ENCODE measurements at regions not wholly inside any gene's neighbourhood (a gene's known extent, or its start where the extent isn't known, plus 50 kb on each side); places are given as distances from the start of the nearest gene placed in this dataset.

GRCh38 chr1:29981586-29982239, 741.7 kb downstream of the MATN1 start:
- in situ Hi-C loops (cut with HindIII; ENCODE audit: extremely low pct_ligation_motif_present, low pct_unique_long_range_greater_than_20kb) (no loop called here), intact Hi-C loops (cut with micrococcal nuclease; ENCODE audit: unreplicated experiment) (no loop called here)
- TF ChIP-seq MYNN (CRISPR knock-in tag; IDR thresholded peaks at IDR 0.05; ENCODE audit: low read depth) = no peak
- no peak for TF ChIP-seq FOSL2 (CRISPR knock-in tag; IDR thresholded peaks at IDR 0.05)
- no peak for TF ChIP-seq ZNF83 (CRISPR knock-in tag; IDR thresholded peaks at IDR 0.05; ENCODE audit: borderline replicate concordance)
- no peak for TF ChIP-seq NFIB (CRISPR knock-in tag; IDR thresholded peaks at IDR 0.05; ENCODE audit: borderline replicate concordance)
- no peak for TF ChIP-seq ZNF446 (CRISPR knock-in tag; IDR thresholded peaks at IDR 0.05)
- TF ChIP-seq EEA1 (CRISPR knock-in tag; IDR thresholded peaks at IDR 0.05; ENCODE audit: borderline replicate concordance) = no peak
- no TSS peak for BruUV-seq (replicated peaks)
- Histone ChIP-seq H3K9me3 (ENCODE audit: low read length) (no peaks in the 10 kb centered on the region), H4K20me1 (ENCODE audit: insufficient read depth, low read length) (no peaks in the 10 kb centered on the region), H3K9ac (ENCODE audit: insufficient read depth, low read depth, low read length) (no peak overlapping the region), H3K27ac (ENCODE audit: extremely low read length, insufficient read depth, low read length) (no peak overlapping the region), H3K4me1 (ENCODE audit: insufficient read depth, low read length) (no peaks in the 10 kb centered on the region), H3K79me2 (ENCODE audit: insufficient read depth, low read length) (no peaks in the 10 kb centered on the region), H2AFZ (ENCODE audit: low read length) (no peak overlapping the region), H3K27me3 (ENCODE audit: control insufficient read depth in 1 of 2, insufficient read depth in 2 of 2, low read length in 2 of 2) (no peaks in the 10 kb centered on the region; a peak in 1 of 5 replicates), H3K4me2 (ENCODE audit: low read depth, low read length) (no peak overlapping the region), H3K36me3 (replicated peaks in 1 of 2; ENCODE audit: control insufficient read depth in 1 of 2, insufficient read depth in 2 of 2, low read length in 2 of 2) (no peaks in the 10 kb centered on the region), H3K4me3 (replicated peaks in 1 of 3; ENCODE audit: insufficient read depth in 1 of 3, low read depth in 2 of 3, low read length in 3 of 3) (no peak overlapping the region)
- ATAC-seq = no peak
- ChIA-PET CTCF (ENCODE audit: low intra/inter-chr PET ratio, low total read pairs) (no interaction called here), POLR2A (no interaction called here)
- FAIRE-seq = no peak
- 31% methylated on average over 4 of the region's 5 CpGs for WGBS (ENCODE audit: low lambda C conversion rate)
- no peak for DNase-seq (ENCODE audit: low spot score)

DNA sequence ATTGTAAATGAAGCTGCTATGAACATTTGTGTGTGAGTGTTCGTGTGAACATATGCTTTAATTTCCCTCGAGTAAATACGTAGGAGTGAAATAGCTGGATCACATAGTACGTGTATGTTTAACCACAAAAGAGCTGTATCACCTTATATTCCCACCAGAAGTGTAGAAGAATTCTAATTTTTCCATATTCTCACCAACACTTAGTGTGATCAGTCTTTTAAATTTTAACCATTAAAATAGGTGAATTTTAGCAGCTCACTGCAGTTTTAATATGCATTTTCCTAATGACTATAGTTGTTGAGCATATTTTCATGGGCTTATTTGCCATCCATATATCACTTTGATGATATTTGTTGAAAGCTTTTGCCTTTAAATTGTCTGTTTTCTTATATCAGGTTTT, 741.2 kb downstream of the PTPRU start:
- DNase-seq (ENCODE audit: low spot score) (no peak), ATAC-seq (no peak), FAIRE-seq (no peak)
- Histone ChIP-seq H4K20me1 (ENCODE audit: insufficient read depth, low read length) (no peaks in the 10 kb centered on the region), H3K4me2 (ENCODE audit: low read depth, low read length) (no peak overlapping the region), H3K27ac (ENCODE audit: extremely low read length, insufficient read depth, low read length) (no peak overlapping the region), H3K9ac (ENCODE audit: insufficient read depth, low read depth, low read length) (no peak overlapping the region), H3K4me3 (replicated peaks in 1 of 3; ENCODE audit: insufficient read depth in 1 of 3, low read depth in 2 of 3, low read length in 3 of 3) (no peak overlapping the region), H3K79me2 (ENCODE audit: insufficient read depth, low read length) (no peaks in the 10 kb centered on the region), H3K9me3 (ENCODE audit: low read length) (no peaks in the 10 kb centered on the region), H3K27me3 (ENCODE audit: control insufficient read depth in 1 of 2, insufficient read depth in 2 of 2, low read length in 2 of 2) (no peaks in the 10 kb centered on the region; a peak in 1 of 5 replicates), H3K4me1 (ENCODE audit: insufficient read depth, low read length) (no peaks in the 10 kb centered on the region), H2AFZ (ENCODE audit: low read length) (no peak overlapping the region), H3K36me3 (replicated peaks in 1 of 2; ENCODE audit: control insufficient read depth in 1 of 2, insufficient read depth in 2 of 2, low read length in 2 of 2) (no peaks in the 10 kb centered on the region)
- no TSS peak for BruUV-seq (replicated peaks)
- intact Hi-C loops (cut with micrococcal nuclease; ENCODE audit: unreplicated experiment) = no loop called here
- in situ Hi-C loops (cut with HindIII; ENCODE audit: extremely low pct_ligation_motif_present, low pct_unique_long_range_greater_than_20kb) = no loop called here
- WGBS (ENCODE audit: low lambda C conversion rate) = 5% methylated on average over 4 of the region's 4 CpGs
- ChIA-PET POLR2A (no interaction called here), CTCF (ENCODE audit: low intra/inter-chr PET ratio, low total read pairs) (no interaction called here)
- TF ChIP-seq THRA (CRISPR knock-in tag; IDR thresholded peaks at IDR 0.05; ENCODE audit: borderline replicate concordance) (no peak), PAX8 (CRISPR knock-in tag; IDR thresholded peaks at IDR 0.05; ENCODE audit: borderline replicate concordance) (no peak), ZSCAN30 (CRISPR knock-in tag; IDR thresholded peaks at IDR 0.05) (no peak), HNRNPL (IDR thresholded peaks at IDR 0.05; ENCODE audit: low read depth, low read length) (no peak), NONO (IDR thresholded peaks at IDR 0.05) (no peak), NONO (CRISPR knock-in tag; conservative IDR thresholded peaks at IDR 0.05) (no peak), GATAD1 (CRISPR knock-in tag; IDR thresholded peaks at IDR 0.05) (no peak), ZNF75D (CRISPR knock-in tag; IDR thresholded peaks at IDR 0.05; ENCODE audit: borderline replicate concordance) (no peak), GTF3A (CRISPR knock-in tag; conservative IDR thresholded peaks at IDR 0.05) (no peak)
- TF ChIP-seq, protein P1, sequence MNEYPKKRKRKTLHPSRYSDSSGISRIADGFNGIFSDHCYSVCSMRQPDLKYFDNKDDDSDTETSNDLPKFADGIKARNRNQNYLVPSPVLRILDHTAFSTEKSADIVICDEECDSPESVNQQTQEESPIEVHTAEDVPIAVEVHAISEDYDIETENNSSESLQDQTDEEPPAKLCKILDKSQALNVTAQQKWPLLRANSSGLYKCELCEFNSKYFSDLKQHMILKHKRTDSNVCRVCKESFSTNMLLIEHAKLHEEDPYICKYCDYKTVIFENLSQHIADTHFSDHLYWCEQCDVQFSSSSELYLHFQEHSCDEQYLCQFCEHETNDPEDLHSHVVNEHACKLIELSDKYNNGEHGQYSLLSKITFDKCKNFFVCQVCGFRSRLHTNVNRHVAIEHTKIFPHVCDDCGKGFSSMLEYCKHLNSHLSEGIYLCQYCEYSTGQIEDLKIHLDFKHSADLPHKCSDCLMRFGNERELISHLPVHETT (CRISPR knock-in tag; conservative IDR thresholded peaks at IDR 0.05) = no peak
- TF ChIP-seq, protein P2, sequence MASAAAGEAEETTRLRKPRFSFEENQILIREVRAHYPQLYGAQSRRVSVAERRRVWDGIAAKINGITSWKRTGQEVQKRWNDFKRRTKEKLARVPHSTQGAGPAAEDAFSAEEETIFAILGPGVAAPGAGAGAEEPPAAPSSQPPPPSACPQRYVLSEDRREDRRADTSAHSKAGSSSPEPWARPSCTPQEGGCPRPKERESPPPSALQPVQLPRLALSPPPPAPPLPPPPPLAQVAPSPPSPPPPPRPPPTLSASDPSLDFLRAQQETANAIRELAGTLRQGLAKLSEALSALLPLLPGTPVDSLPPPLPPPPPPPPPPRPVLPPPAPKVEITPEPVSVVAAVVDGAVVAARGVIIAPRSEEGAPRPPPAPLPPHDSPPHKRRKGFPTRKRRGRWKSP (CRISPR knock-in tag; IDR thresholded peaks at IDR 0.05) = no peak
